Nucleus accumbens (tissue), 56 donors: ENCODE measurements at regions not wholly inside any gene's neighbourhood (a gene's known extent, or its start where the extent isn't known, plus 50 kb on each side); places are given as distances from the start of the nearest gene placed in this dataset.
"Not testable (repeated sequence)": the region's sequence is repeated elsewhere in the genome, so short reads cannot be mapped to it uniquely, and the experiment has no call there.

Experiments used
- DNase-seq, 56 donors: peaks; one replicate each; lab custom pipeline; 2025; lab: John Stamatoyannopoulos, UW

- DNase-seq: no peak
Observed at GRCh38 chr2:82793711-82794435, 1665.2 kb downstream of the SUCLG1 start.

- DNase-seq: no peak
Observed at GRCh38 chr2:82792316-82792715, 1666.8 kb downstream of the SUCLG1 start.

- no peak for DNase-seq
Observed at GRCh38 chr2:82790206-82791021, 1668.7 kb downstream of the SUCLG1 start.

- no peak for DNase-seq
Observed at GRCh38 chr2:82789851-82790205, 1669.3 kb downstream of the SUCLG1 start.

GRCh38 chr2:82781176-82781915 is 1677.7 kb downstream of the SUCLG1 start:
- no peak for DNase-seq

GRCh38 chr2:82780050-82780449 is 1679.0 kb downstream of the SUCLG1 start:
- no peak for DNase-seq

GRCh38 chr2:82752396-82752795 is 1706.7 kb downstream of the SUCLG1 start:
- no peak for DNase-seq

- DNase-seq: no peak
Observed at GRCh38 chr2:82748653-82749052, 1710.4 kb downstream of the SUCLG1 start.

GRCh38 chr2:82740527-82740926 is 1718.6 kb downstream of the SUCLG1 start:
- DNase-seq: peak in 4 of 56 donors; percentile 1 to 11 (median 2)

GRCh38 chr2:82737965-82738364 is 1721.1 kb downstream of the SUCLG1 start:
- DNase-seq: not testable (repeated sequence)

GRCh38 chr2:82735336-82735735 is 1723.7 kb downstream of the SUCLG1 start:
- no peak for DNase-seq

- DNase-seq: peak in 1 of 56 donors; percentile 2
Observed at GRCh38 chr2:82731824-82732223, 1727.3 kb downstream of the SUCLG1 start.

GRCh38 chr2:82730811-82731210 is 1728.3 kb downstream of the SUCLG1 start:
- no peak for DNase-seq

GRCh38 chr2:82728090-82728489 is 1731.0 kb downstream of the SUCLG1 start:
- no peak for DNase-seq

GRCh38 chr2:82708681-82709080 is 1750.4 kb downstream of the SUCLG1 start:
- no peak for DNase-seq

- no peak for DNase-seq
Observed at GRCh38 chr2:82697231-82697630, 1761.8 kb downstream of the SUCLG1 start.

GRCh38 chr2:82694431-82694830 is 1764.6 kb downstream of the SUCLG1 start:
- DNase-seq: no peak

- no peak for DNase-seq
Observed at GRCh38 chr2:82690757-82691411, 1768.2 kb downstream of the SUCLG1 start.

- DNase-seq: no peak
Observed at GRCh38 chr2:82675186-82675585, 1783.9 kb downstream of the SUCLG1 start.

- no peak for DNase-seq
Observed at GRCh38 chr2:82674652-82675051, 1784.4 kb downstream of the SUCLG1 start.

- no peak for DNase-seq
Observed at GRCh38 chr2:82667491-82667890, 1791.6 kb downstream of the SUCLG1 start.
